COLO668 (cell line): ENCODE measurements at regions not wholly inside any gene's neighbourhood (a gene's known extent, or its start where the extent isn't known, plus 50 kb on each side); places are given as distances from the start of the nearest gene placed in this dataset.

Experiments used
- DNase-seq: peaks from one replicate; lab custom pipeline; 2025; ENCODE audit not compliant: unreplicated experiment; lab: John Stamatoyannopoulos, UW

DNA sequence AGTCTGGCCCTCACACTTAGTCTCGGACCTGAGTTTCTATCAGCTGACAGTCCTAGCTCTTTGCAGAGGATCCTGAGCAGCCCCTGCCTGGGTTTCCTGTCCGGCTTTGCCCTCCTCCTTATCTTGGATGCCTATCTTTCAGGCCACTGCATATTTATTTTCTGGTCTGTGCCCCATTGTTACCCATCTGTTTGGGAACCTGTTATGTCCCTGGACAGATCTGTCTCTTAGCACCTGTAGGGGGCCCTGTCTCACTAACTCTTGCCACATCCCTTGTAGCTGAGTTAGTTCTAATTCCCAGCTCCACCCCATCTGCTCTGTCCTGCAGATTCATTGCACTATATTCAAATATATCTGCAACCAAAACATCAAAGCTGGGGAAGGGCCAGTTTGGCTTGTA, 514.9 kb upstream of the LCORL start:
- no peak for DNase-seq

DNA sequence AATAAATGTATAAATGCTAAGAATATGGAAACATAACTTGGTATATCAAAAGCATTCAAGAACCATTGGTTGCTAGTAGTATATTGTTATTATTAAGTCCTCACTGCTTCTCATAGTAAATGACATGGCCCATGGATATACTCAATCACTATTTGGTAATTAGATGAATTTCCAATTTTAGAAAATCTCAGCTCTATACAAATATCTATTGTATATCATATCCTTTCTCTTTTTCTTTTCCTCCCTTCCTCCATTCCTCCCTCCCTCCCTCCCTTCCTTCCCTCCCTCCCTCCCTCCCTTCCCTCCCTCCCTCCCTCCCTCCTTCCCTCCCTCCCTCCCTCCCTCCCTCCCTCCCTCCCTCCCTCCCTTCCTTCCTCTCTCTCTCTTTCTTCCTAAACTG, 514.4 kb upstream of the LCORL start:
- DNase-seq, result no peak

DNA sequence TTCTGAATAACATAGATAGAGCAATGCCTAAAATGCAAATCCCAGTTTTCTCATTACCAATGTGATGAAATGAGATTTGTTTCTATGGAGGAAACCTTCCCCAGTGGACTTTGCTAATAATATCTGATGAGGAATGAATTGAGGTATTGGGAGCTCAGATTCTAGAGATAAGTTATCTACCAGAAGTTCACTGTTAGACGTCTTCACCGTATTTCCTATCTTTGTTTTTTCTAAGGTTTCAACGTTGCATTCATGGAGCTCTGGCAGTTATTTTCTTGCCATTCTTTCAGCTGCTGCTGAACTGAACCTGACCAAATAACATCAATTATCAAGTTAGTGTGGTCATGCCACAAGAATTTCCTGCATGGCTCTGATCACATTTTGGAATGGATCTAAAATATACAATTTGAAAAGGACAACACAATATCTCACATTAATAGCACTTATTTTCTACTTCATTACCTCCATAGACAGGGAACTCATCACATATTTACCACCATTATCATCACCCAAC, 511.8 kb upstream of the LCORL start:
- DNase-seq, result no peak

DNA sequence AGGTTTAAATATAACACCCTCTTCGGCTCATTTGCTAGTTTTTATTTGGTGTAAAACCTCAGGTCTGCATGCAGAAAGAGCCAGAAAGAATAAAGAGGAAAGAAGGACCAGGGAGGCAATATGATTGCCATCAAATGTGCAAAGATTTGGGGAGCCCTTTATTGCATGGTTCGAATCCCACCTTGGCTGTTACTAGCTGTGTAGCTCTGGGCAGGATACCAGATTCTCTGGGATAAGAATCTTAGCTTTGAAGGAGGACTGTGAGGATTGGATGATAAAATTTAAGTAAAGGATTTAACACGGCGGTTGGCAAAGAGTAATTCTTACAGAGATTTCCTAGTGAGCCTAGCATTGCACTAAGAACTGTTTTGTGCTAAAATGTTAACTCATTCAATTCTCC, 510.2 kb upstream of the LCORL start:
- no peak for DNase-seq

DNA sequence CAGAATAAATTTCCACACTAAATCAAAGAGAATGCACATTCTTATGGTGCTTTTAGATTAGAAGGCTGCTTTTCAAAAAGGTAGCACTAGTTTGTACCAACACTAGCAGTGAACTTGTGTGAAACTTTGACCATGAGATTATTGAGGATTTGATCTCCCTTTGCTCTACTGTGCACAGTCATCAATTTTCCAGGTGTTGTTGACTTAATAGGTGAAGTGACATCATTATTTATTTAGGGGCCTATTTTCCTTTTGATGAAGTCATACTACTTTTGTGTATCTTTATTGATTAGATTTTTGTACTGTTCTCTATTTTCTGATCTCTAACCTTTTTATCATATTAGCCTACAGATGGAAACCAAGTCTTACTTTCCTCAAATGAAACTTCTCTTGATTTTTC, 507.9 kb upstream of the LCORL start:
- no peak for DNase-seq

DNA sequence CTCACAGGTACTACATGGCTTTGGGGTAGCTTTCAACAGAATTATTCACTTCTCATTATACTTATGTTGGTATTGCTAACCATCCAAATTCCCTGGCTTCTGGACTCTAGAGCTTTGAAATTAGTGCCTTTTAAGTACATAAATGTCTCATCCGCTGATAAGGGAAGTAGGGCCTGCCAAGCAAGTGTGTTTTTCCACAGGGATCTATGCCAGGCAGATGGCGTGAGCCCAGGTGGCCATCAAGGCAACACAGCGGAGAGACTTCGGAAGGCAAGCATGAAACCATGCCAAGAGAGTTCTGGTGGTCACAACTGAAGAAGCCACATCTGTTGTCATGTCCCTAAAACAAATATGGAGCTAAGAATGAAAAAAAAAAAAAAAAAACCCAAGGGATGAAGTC, 503.1 kb upstream of the LCORL start:
- no peak for DNase-seq

DNA sequence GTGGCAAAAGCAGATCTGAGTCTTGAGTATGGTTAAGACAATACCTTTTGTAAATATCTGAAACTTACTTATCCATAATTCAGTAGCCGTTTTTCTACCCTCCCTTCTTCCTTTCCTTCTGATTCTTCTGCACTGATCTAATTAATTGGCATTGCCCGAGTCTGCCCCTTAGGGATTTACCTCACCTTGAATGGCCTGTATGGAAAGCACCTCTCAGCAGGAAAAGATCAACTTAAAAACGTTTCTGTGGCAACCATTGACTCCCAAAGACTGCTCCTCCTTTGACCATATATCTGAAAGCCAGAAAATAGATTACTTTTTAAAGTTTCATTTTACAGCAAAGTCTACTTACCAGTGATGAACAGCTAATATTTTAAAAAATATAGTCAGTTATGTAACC, 496.5 kb upstream of the LCORL start:
- DNase-seq, result no peak

DNA sequence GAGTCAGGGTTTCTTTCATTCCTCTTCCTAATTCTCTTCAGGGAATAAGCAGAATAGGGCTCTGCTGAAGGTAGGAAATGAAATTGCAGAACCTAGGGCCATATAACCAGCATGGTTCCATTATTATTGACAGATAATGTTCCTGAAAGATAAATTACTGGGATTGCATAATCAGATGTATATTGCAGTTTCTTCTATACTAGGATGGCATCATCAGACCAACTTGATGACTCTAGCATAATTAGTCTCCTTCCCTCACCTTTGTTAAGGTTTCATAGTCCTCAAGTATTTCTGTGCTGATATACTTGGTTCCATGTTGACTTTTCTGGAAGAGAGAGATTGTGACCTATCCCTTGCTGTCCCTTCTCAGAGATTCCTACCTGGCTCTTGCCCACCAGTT, 492.3 kb upstream of the LCORL start:
- DNase-seq, result no peak

DNA sequence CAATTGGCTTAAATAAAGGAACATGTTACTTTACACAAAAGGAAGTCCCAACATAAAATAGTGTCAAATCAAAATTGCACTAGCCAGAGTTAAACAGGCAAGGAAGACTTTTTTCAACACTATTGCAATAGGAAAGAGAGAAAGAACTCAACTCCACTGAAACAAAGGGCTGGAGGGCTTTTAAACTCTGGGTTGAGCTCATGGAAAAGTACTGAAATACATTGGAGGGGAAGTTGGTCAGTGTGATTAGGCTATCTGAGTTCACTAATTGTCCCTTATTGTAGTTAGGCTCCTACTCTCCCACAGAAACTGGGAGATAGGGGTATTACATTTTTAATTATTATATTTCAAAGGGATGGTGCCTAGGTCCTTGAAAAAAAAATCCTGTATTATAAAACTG, 491.2 kb upstream of the LCORL start:
- DNase-seq, result no peak

DNA sequence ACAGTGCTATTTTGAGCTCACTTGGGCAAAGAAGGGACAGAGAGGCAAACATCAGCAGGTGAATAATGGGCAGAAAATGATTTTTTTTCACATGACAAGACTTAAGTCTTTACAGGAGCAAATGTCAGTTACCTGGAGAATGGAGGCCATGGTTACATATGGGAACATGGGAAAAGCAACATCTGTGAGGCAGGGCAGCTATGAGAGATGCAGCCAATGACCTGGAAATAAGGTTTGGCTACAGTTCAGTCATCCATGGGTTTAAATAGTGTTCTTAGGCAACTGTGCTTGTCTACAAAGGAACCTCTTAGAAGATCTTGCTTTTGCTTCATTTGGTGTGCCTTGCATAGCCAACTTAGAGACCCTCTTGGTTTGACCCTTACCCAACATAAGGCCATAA, 490.2 kb upstream of the LCORL start:
- DNase-seq, result no peak

DNA sequence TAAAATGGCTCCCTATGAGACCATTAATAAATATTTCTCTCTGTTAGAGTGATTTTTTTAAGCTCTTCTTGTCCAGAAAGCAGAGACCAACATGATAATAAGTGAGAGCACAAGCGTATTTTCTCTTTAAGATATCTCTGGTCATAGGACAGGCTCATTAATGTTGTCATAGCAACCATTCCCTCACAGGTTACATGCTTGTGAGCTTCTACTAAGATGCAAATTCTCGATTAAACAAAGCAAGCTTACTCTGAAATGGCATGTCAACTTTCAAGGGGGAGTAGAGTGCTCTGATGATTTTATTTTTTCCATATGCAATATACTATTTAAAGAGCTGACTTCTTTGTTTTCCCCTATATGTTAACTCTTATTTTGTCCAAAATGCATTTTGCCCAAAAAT, 487.2 kb upstream of the LCORL start:
- no peak for DNase-seq

DNA sequence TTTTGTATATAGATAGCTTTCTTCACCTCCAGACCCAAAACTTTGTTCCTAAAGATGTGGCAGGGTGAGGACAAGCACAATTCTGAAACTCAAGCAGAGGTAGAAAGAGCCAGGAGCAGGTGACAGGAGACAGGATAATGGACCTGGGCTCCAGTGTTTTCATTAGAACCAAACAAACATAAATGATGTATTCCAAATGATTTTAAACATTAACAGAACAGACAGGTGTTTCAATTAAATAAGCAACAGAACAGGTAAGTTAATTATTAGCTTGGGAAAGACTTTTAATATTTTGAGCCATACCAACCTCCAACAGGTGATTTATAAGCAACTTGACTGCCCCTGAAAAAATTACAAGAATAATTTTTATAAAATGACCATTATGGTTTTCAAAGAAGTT, 459.4 kb upstream of the LCORL start:
- DNase-seq, result peak; percentile 33

DNA sequence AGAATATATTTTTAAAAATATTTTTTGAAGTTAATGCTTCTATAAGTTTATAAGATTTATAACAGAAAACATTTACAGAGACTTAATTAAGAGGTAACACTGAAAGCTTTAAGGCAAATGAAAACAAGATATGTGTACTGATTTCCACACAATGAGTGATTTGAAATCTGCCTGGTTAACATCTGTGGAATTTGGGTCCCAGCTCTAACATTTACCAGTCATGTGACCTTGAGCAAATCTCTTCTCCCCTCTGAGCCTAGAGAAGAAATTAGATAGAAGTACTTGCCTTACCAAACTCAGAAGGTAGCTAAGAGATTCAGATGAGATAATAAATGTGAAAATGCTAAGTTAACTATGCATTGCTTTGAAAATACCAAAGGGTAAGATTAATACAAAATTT, 458.8 kb upstream of the LCORL start:
- no peak for DNase-seq

DNA sequence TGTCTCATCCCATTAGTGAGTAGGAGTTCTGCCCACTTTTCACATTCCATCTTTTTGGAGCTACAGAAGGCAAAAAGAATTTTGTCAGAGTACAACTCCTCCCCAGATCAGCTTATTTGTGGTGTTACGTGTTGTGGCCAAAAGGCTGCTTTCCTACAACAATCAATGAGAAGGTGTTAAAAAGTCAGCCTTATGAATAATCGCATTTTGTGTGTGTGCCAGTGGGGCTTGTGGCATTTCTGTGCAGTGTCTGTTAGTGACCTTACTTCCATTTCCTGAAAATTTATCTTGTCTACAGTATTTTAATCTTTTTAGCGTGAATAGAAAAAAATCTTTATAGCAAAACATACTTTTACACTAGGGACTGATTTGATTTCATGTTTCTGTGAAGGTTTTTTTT, 458.3 kb upstream of the LCORL start:
- no peak for DNase-seq

DNA sequence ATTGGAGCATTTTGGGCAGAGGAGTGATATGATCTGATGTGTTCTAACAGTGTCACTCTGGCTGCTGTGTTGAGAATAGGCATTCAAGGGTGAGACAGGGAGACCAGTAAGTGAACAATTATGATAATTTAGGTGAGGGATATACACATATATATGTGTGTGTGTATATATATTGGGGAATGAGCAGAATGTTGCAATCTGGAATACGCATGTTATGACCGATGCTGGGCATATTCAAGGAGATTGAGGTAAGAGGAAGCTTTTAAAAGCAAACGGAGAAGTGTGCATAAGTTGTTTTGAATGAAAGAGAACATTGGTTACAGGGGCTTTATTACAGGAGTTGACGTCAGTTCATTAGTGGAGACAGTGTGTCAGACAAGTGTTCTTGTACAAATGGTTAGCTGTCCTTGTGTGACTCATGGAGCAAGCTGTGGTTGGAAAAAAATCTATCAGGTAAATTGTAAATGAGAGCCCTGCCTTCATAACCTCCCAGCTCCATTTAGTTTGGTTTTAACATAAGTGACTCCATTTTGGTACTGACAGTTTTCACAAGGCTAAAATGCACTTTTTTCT, 442.5 kb upstream of the LCORL start:
- no peak for DNase-seq

DNA sequence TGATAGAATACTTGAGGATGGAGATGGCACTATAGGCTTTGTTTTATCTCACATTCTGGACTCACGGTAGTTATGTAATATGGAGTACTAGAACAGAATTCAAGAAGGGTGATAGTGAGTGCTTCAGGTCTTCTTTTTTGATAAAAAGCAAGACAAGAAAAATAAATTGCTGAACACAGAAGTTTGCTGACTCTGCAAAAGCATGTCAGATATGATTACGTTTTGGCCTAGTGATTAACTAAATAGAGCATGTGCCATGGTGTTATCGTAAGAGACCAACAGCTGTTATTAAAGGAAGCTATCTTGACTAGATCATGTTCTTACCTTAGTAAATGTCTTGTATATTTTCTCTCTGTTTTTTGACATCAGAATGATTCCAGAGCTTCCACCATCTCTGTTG, 436.9 kb upstream of the LCORL start:
- DNase-seq, result no peak

DNA sequence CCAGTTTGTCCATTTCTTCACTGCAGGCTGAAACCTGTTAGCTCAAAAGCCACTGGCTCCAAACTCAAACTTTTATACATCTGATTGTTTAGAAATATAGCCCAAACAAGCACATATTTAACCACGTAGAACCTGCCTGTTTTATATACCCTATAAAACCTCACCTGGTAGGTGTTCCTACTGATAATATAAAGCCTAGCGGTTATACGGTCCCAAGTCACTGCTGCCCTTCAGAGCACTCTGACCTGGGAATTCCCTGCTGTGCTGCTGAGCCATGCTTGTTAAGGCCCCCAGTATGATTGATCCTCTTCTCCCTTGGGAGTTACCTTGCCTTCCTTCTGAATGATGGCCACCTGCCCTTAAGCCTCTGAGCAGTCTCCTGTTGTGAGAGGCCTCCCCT, 432.8 kb upstream of the LCORL start:
- no peak for DNase-seq

DNA sequence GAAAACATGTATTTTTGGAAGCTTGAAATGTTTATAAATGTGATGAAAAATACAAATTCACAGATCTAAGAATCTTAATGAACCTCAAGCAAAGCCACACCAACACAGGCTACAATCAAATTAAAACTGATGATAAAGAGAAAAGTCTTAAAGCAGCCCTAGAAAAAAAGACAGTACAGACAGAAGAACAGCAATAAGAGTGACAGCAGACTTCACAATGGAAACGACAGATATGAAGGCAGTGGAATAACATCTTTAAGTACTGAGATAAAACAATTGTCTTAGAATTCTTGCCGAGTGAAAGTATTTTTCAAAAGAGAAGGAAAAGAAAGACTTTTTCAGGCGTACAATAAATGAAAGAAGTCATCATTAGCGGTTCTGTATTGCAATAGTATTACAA, 423.6 kb upstream of the LCORL start:
- DNase-seq, result no peak

DNA sequence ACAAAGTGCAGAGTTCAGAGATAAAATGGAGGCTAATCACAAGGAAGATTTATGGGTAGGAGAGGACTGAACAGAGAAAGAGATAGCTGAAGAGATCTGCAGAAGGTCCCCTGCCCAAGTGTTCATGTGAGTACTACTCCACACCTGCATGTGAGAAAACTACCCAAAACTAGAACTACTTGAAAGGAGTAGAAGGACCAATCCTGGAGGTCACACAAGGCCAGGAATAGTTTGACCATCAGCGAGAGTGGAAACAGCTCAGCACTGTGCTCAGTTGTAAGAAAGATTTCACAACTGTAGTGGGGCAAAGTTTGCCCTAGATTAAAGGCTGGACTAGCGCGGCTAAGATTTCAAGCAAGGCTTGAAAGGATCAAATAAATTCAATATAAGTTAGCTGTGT, 422.7 kb upstream of the LCORL start:
- no peak for DNase-seq

DNA sequence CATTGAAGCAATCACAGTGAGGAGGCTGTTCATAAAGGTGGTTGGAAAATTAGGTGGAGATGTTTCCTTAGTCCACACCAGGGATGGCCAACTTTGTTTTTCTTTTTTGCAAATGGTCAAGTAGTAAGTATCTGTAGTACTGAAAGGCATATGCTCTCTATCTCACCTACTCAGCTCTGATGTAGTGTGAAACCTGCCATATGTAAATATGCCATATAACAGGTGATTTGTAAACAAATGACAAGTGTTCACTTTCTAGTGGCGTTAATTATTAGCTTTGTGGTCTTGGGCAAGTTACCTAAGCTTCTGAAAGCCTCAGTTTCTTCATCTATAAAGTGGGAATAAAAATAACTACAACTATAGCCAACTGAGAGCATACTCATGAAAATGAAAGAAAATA, 421.4 kb upstream of the LCORL start:
- DNase-seq, result no peak

DNA sequence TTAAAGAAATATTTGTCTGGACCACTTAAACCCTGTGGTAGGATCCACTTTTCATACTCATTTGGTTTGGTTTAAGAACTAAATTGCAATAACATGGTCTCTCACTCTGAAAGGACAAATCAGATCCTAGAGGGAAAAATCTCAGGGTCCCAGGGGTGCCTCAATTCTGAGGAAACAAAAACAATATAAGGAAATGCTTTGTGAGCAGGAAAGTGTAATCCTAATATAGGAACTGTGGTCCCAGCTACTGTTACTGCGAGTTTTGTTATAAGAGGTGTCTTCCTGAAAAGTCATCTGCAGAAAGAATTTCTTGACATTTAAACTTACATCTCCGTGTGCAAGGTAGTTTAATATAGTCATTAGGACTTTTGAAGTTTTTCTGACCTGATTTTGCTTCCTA, 420.1 kb upstream of the LCORL start:
- DNase-seq, result no peak

DNA sequence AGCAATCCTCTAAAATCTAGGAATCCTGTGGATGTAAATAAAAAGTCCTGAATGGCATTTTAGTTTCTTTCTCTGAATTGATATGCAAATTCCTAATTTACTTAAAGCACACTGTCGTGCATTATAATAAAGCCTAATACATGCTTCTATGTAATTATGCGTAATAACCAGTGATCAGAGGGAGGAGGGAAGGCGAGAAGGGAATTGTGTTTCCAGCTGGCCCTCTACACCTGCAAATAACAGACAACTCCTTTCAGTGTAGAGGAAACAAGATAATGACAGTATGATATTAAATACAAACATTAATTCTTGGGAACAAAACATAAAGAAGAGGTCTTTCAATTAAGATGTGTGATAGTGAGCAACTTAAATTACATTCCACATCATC, 419.6 kb upstream of the LCORL start:
- DNase-seq, result no peak

DNA sequence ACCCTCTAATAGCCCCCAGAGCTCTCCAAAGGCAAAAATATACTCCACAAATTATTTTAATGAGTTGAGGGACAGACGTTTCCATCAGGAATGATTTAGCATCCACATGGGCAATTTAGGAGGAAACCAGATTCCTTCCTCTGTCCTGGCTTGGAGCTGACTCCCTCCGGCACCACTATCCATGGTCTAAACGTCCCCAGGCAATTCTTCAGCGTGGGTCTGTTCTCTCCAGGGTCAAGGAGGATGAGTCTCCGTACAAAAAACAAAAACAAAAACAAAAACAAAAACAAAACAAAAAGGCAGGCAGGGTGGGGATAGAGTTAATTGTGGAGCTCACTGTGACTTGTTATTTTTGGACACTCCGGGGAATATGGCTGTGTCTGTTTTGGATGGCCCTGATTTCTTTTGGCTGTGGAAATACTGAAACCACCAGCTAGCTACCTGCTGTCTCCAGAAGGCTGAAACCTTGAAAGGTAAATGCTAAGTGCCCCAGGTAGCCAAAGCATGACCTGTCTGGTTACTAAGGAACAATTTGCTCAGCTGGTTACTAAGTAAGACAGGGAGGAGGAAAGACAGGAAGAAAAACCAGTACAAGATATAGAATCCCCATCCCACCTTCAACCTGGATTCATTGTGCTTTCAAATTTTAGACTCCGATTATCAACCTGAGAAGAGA, 419.1 kb upstream of the LCORL start:
- no peak for DNase-seq
